ENCODE measurements at regions not wholly inside any gene's neighbourhood (a gene's known extent, or its start where the extent isn't known, plus 50 kb on each side); places are given as distances from the start of the nearest gene placed in this dataset.

GRCh38 chr3:150169330-150169940, 198.7 kb upstream of the PFN2 start:
- Histone ChIP-seq H3K4me1 (peaks cover 31% of the 10 kb centered on the region), H3K27ac (peak overlapping the region; percentile 76), H3K36me3 (ENCODE audit: insufficient read depth in 1 of 2, low read depth in 1 of 2) (no peaks in the 10 kb centered on the region), H3K4me3 (no peak overlapping the region), H3K27me3 (ENCODE audit: insufficient read depth in 3 of 3, low read length in 2 of 3) (no peaks in the 10 kb centered on the region), H3K9me3 (no peaks in the 10 kb centered on the region)
- intact Hi-C loops (cut with DNase I), result loop anchor here in 1 of 2 donors (5.0 kb wide), 3 partner anchors 72 to 132 kb away; no protein-coding TSS in a partner anchor
- WGBS, 3 donors, result 43 to 48% (median 44%) methylated on average over 5 of the region's 5 CpGs
- no peak for DNase-seq
- no peak for TF ChIP-seq CTCF (IDR thresholded peaks at IDR 0.05)
- ATAC-seq, result peak; percentile 19 to 37 (median 34)

- Histone ChIP-seq H3K9me3 (no peaks in the 10 kb centered on the region), H3K36me3 (ENCODE audit: insufficient read depth in 1 of 2, low read depth in 1 of 2) (no peaks in the 10 kb centered on the region), H3K27me3 (ENCODE audit: insufficient read depth in 3 of 3, low read length in 2 of 3) (no peaks in the 10 kb centered on the region), H3K27ac (peak overlapping the region; percentile 76), H3K4me1 (peaks cover 27% of the 10 kb centered on the region), H3K4me3 (no peak overlapping the region)
- TF ChIP-seq CTCF (IDR thresholded peaks at IDR 0.05), result no peak
- intact Hi-C loops (cut with DNase I), result loop anchor here in 1 of 2 donors (5.0 kb wide), 3 partner anchors 71 to 131 kb away; no protein-coding TSS in a partner anchor
- ATAC-seq, result peak; percentile 94 to 97 (median 96)
- WGBS, 3 donors, result 11 to 22% (median 13%) methylated on average over 2 of the region's 2 CpGs
- DNase-seq, result peak; percentile 56 to 67
Measured at GRCh38 chr3:150168698-150169097, 198.0 kb upstream of the PFN2 start.

GRCh38 chr3:150165396-150166094, 194.8 kb upstream of the PFN2 start:
- H3K4me3 ChIP-seq, result no peak overlapping the region
- no peak overlapping the region for H3K27ac ChIP-seq
- ATAC-seq, result no peak
- no peaks in the 10 kb centered on the region for H3K27me3 ChIP-seq (ENCODE audit: insufficient read depth in 3 of 3, low read length in 2 of 3)
- H3K36me3 ChIP-seq (ENCODE audit: insufficient read depth in 1 of 2, low read depth in 1 of 2), result no peaks in the 10 kb centered on the region
- no peak for TF ChIP-seq CTCF (IDR thresholded peaks at IDR 0.05)
- H3K4me1 ChIP-seq, result peaks cover 21% of the 10 kb centered on the region
- intact Hi-C loops (cut with DNase I), result loop anchor here in 1 of 2 donors (5.0 kb wide), 3 partner anchors 68 to 128 kb away; no protein-coding TSS in a partner anchor
- no peak for DNase-seq
- no peaks in the 10 kb centered on the region for H3K9me3 ChIP-seq

- H3K36me3 ChIP-seq (ENCODE audit: insufficient read depth in 1 of 2, low read depth in 1 of 2), result no peaks in the 10 kb centered on the region
- WGBS, 3 donors, result 86 to 89% (median 86%) methylated on average over 3 of the region's 3 CpGs
Measured at GRCh38 chr3:150161011-150161410, 190.3 kb upstream of the PFN2 start.

More at GRCh38 chr3:150161011-150161410, 190.3 kb upstream of the PFN2 start:
- Histone ChIP-seq H3K27me3 (ENCODE audit: insufficient read depth in 3 of 3, low read length in 2 of 3) (no peaks in the 10 kb centered on the region), H3K4me1 (no peaks in the 10 kb centered on the region), H3K4me3 (no peak overlapping the region), H3K9me3 (no peaks in the 10 kb centered on the region), H3K27ac (no peak overlapping the region)
- intact Hi-C loops (cut with DNase I), result no loop called here
- DNase-seq, result no peak
- no peak for TF ChIP-seq CTCF (IDR thresholded peaks at IDR 0.05)
- no peak for ATAC-seq

Data from psoas muscle (tissue), 7 donors.